Uterus (tissue), 3 donors: ENCODE measurements at regions not wholly inside any gene's neighbourhood (a gene's known extent, or its start where the extent isn't known, plus 50 kb on each side); places are given as distances from the start of the nearest gene placed in this dataset.

ENCODE experiments used
- DNase-seq, 2 donors: peaks; one replicate each; pipeline ENCODE4 v3.0.0-alpha.2; 2019 to 2020
- H3K27ac ChIP-seq, 2 donors: fragments of 200-600 bp; sonication (generic); 1 replicate in 1 of 2; 2 replicates in 1 of 2; pipeline ENCODE4 v1.5.1; 2016 to 2018
- H3K27me3 ChIP-seq, 2 donors: fragments of 200-600 bp; sonication (generic); one replicate each; pipeline ENCODE4 v1.5.1; 2018 to 2019; ENCODE audit warnings: control low read depth in 1 of 2
- H3K36me3 ChIP-seq, 2 donors: fragments of 200-600 bp; sonication (generic); one replicate each; pipeline ENCODE4 v1.5.1; 2019; ENCODE audit warnings: control low read depth in 1 of 2
- H3K4me1 ChIP-seq, 2 donors: fragments of 200-600 bp; sonication (generic); one replicate each; pipeline ENCODE4 v1.5.1; 2018 to 2019; ENCODE audit warnings: control low read depth in 1 of 2
- H3K4me3 ChIP-seq, 2 donors: fragments of 200-600 bp; sonication (generic); 1 replicate in 1 of 2; 2 replicates in 1 of 2; pipeline ENCODE4 v1.5.1; 2018 to 2019; ENCODE audit warnings: mild to moderate bottlenecking in 1 of 2
- H3K9me3 ChIP-seq, 2 donors: fragments of 200-600 bp; sonication (generic); one replicate each; pipeline ENCODE4 v1.5.1; 2019; ENCODE audit warnings: control low read depth in 1 of 2
- CTCF ChIP-seq, 4 experiments: fragments of 200-600 bp in 2 of 4; fragments of 450-650 bp in 2 of 4; sonication (generic) in 2 of 4; IDR thresholded peaks; one replicate each; pipeline ENCODE4 v1.5.1; 2016 to 2019; ENCODE audit warnings: antibody characterized with exemption in 4 of 4, mild to moderate bottlenecking in 2 of 4, moderate library complexity in 1 of 4
- POLR2A ChIP-seq, 2 donors: fragments of 450-650 bp; IDR thresholded peaks; one replicate each; pipeline ENCODE4 v1.6.1; 2016; ENCODE audit warnings: antibody characterized with exemption in 2 of 2, mild to moderate bottlenecking in 1 of 2, moderate library complexity in 1 of 2
- intact Hi-C: fragments of 100-400 bp; cut with DNase I; formaldehyde crosslinking; loops from one replicate; pipeline ENCODE4 v1.15.1; 2023; ENCODE audit warnings: low total_unique reads
- donor health status: DM: yes; HTN: yes; CAD: no.

GRCh38 chr5:121725450-121725849 lies 126.2 kb upstream of the FTMT start:
- Histone ChIP-seq H3K36me3 (no peaks in the 10 kb centered on the region), H3K4me1 (no peaks in the 10 kb centered on the region), H3K27ac (no peak overlapping the region), H3K9me3 (no peaks in the 10 kb centered on the region), H3K27me3 (no peaks in the 10 kb centered on the region), H3K4me3 (no peak overlapping the region)
- intact Hi-C loops: no loop called here
- TF ChIP-seq POLR2A (IDR thresholded peaks at IDR 0.05) (no peak), CTCF (IDR thresholded peaks at IDR 0.05) (no peak)
- DNase-seq: no peak

GRCh38 chr5:121726991-121727390 lies 124.7 kb upstream of the FTMT start:
- no peak overlapping the region for H3K4me3 ChIP-seq
- no peaks in the 10 kb centered on the region for H3K36me3 ChIP-seq
- no peaks in the 10 kb centered on the region for H3K4me1 ChIP-seq
- intact Hi-C loops: no loop called here
- no peaks in the 10 kb centered on the region for H3K27me3 ChIP-seq
- H3K9me3 ChIP-seq: no peaks in the 10 kb centered on the region
- no peak overlapping the region for H3K27ac ChIP-seq
- no peak for DNase-seq
- TF ChIP-seq POLR2A (IDR thresholded peaks at IDR 0.05) (no peak), CTCF (IDR thresholded peaks at IDR 0.05) (no peak)

GRCh38 chr5:121731377-121731776 lies 120.3 kb upstream of the FTMT start:
- Histone ChIP-seq H3K27me3 (no peaks in the 10 kb centered on the region), H3K27ac (no peak overlapping the region), H3K9me3 (no peaks in the 10 kb centered on the region), H3K4me1 (no peaks in the 10 kb centered on the region), H3K36me3 (no peaks in the 10 kb centered on the region), H3K4me3 (no peak overlapping the region)
- TF ChIP-seq CTCF (IDR thresholded peaks at IDR 0.05): no peak
- TF ChIP-seq POLR2A (IDR thresholded peaks at IDR 0.05): no peak
- intact Hi-C loops: no loop called here
- no peak for DNase-seq

GRCh38 chr5:121735618-121736017 lies 116.1 kb upstream of the FTMT start:
- H3K4me3 ChIP-seq: no peak overlapping the region
- no peak overlapping the region for H3K27ac ChIP-seq
- no peak for DNase-seq
- H3K9me3 ChIP-seq: no peaks in the 10 kb centered on the region
- no peaks in the 10 kb centered on the region for H3K4me1 ChIP-seq
- H3K27me3 ChIP-seq: no peaks in the 10 kb centered on the region
- intact Hi-C loops: no loop called here
- H3K36me3 ChIP-seq: no peaks in the 10 kb centered on the region
- TF ChIP-seq CTCF (IDR thresholded peaks at IDR 0.05): no peak

- Histone ChIP-seq H3K4me3 (no peak overlapping the region), H3K27ac (no peak overlapping the region), H3K9me3 (no peaks in the 10 kb centered on the region), H3K4me1 (no peaks in the 10 kb centered on the region), H3K27me3 (no peaks in the 10 kb centered on the region), H3K36me3 (no peaks in the 10 kb centered on the region)
- intact Hi-C loops: no loop called here
- no peak for TF ChIP-seq CTCF (IDR thresholded peaks at IDR 0.05)
- no peak for TF ChIP-seq POLR2A (IDR thresholded peaks at IDR 0.05)
- no peak for DNase-seq
Measured at GRCh38 chr5:121737120-121737519, 114.6 kb upstream of the FTMT start.
